ENCODE measurements at regions not wholly inside any gene's neighbourhood (a gene's known extent, or its start where the extent isn't known, plus 50 kb on each side); places are given as distances from the start of the nearest gene placed in this dataset.

GRCh38 chr7:46999866-47000265, 582.0 kb downstream of the TNS3 start:
- Histone ChIP-seq H3K36me3 (replicated peaks in 1 of 2; ENCODE audit: control extremely low read depth in 1 of 2, control insufficient read depth in 1 of 2, extremely low read depth in 1 of 2, insufficient read depth in 2 of 2, low read length in 1 of 2) (no peaks in the 10 kb centered on the region), H3K79me2 (ENCODE audit: control insufficient read depth, insufficient read depth, low read length) (no peaks in the 10 kb centered on the region), H3K9ac (ENCODE audit: low read length) (no peak overlapping the region), H2AFZ (ENCODE audit: insufficient read depth, low read depth, low read length, poor library complexity, severe bottlenecking) (no peak overlapping the region), H3K27me3 (replicated peaks in 1 of 4; ENCODE audit: control extremely low read depth in 1 of 4, control insufficient read depth in 3 of 4, insufficient read depth in 4 of 4, low read length in 3 of 4) (no peaks in the 10 kb centered on the region), H3K4me3 (ENCODE audit: control extremely low read depth in 1 of 5, extremely low read depth in 1 of 5, insufficient read depth in 1 of 5, low read depth in 2 of 5, low read length in 4 of 5) (no peak overlapping the region), H4K20me1 (ENCODE audit: control insufficient read depth, insufficient read depth, low read length, poor library complexity, severe bottlenecking) (no peaks in the 10 kb centered on the region), H3K4me1 (ENCODE audit: control insufficient read depth in 2 of 2, insufficient read depth in 2 of 2, low read length in 2 of 2) (no peaks in the 10 kb centered on the region), H3K4me2 (replicated peaks; ENCODE audit: low read depth, low read length, poor library complexity, severe bottlenecking) (no peak overlapping the region), H3K9me3 (ENCODE audit: control extremely low read depth in 1 of 3, control insufficient read depth in 2 of 3, insufficient read depth in 1 of 3, low read length in 2 of 3) (no peaks in the 10 kb centered on the region), H3K27ac (ENCODE audit: low read length in 2 of 2) (no peak overlapping the region)
- Mint-ChIP-seq H3K27me3 (no peaks in the 10 kb centered on the region), H3K4me1 (no peaks in the 10 kb centered on the region), H3K27ac (no peak overlapping the region), H3K4me3 (no peak overlapping the region), H3K9me3 (ENCODE audit: insufficient read depth) (no peaks in the 10 kb centered on the region)
- ChIA-PET POLR2A (no interaction called here), CTCF (no interaction called here)
- ATAC-seq (ENCODE audit: low read depth) (no peak), DNase-seq (no peak)
- intact Hi-C loops (cut with micrococcal nuclease) = no loop called here
- TF ChIP-seq CTCF (IDR thresholded peaks at IDR 0.05) = no peak
- TF ChIP-seq EZH2 (IDR thresholded peaks at IDR 0.05; ENCODE audit: borderline replicate concordance, insufficient read depth, low read depth, low read length, poor library complexity, severe bottlenecking) = no peak

GRCh38 chr7:46996972-46997371, 584.9 kb downstream of the TNS3 start:
- H3K27ac ChIP-seq (ENCODE audit: low read length in 2 of 2) = no peak overlapping the region
- no peaks in the 10 kb centered on the region for H3K27me3 ChIP-seq (replicated peaks in 1 of 4; ENCODE audit: control extremely low read depth in 1 of 4, control insufficient read depth in 3 of 4, insufficient read depth in 4 of 4, low read length in 3 of 4)
- ChIA-PET CTCF (no interaction called here), POLR2A (no interaction called here)
- no peaks in the 10 kb centered on the region for H4K20me1 ChIP-seq (ENCODE audit: control insufficient read depth, insufficient read depth, low read length, poor library complexity, severe bottlenecking)
- no peaks in the 10 kb centered on the region for H3K9me3 ChIP-seq (ENCODE audit: control extremely low read depth in 1 of 3, control insufficient read depth in 2 of 3, insufficient read depth in 1 of 3, low read length in 2 of 3)
- no peak for DNase-seq
- Mint-ChIP-seq H3K4me1 (no peaks in the 10 kb centered on the region), H3K4me3 (no peak overlapping the region), H3K27me3 (no peaks in the 10 kb centered on the region), H3K9me3 (ENCODE audit: insufficient read depth) (no peaks in the 10 kb centered on the region), H3K27ac (no peak overlapping the region)
- no peak overlapping the region for H3K4me3 ChIP-seq (ENCODE audit: control extremely low read depth in 1 of 5, extremely low read depth in 1 of 5, insufficient read depth in 1 of 5, low read depth in 2 of 5, low read length in 4 of 5)
- no peak overlapping the region for H3K9ac ChIP-seq (ENCODE audit: low read length)
- intact Hi-C loops (cut with micrococcal nuclease) = no loop called here
- H3K36me3 ChIP-seq (replicated peaks in 1 of 2; ENCODE audit: control extremely low read depth in 1 of 2, control insufficient read depth in 1 of 2, extremely low read depth in 1 of 2, insufficient read depth in 2 of 2, low read length in 1 of 2) = no peaks in the 10 kb centered on the region
- TF ChIP-seq CTCF (IDR thresholded peaks at IDR 0.05) = no peak
- 100% methylated on average over 1 of the region's 3 CpGs for WGBS (ENCODE audit: insufficient coverage)
- no peak overlapping the region for H2AFZ ChIP-seq (ENCODE audit: insufficient read depth, low read depth, low read length, poor library complexity, severe bottlenecking)
- H3K4me2 ChIP-seq (replicated peaks; ENCODE audit: low read depth, low read length, poor library complexity, severe bottlenecking) = no peak overlapping the region
- H3K4me1 ChIP-seq (ENCODE audit: control insufficient read depth in 2 of 2, insufficient read depth in 2 of 2, low read length in 2 of 2) = no peaks in the 10 kb centered on the region
- no peak for ATAC-seq (ENCODE audit: low read depth)
- H3K79me2 ChIP-seq (ENCODE audit: control insufficient read depth, insufficient read depth, low read length) = no peaks in the 10 kb centered on the region
